WTC11 (cell line): ENCODE measurements at regions not wholly inside any gene's neighbourhood (a gene's known extent, or its start where the extent isn't known, plus 50 kb on each side); places are given as distances from the start of the nearest gene placed in this dataset.

Experiments used
- ATAC-seq: fragments of 200-7000 bp; cut with Tn5 transposase; 2 replicates; pipeline ENCODE4 v1.10.0; 2021; ENCODE audit warnings: mild to moderate bottlenecking, moderate library complexity
- CTCF ChIA-PET: fragments of 300-600 bp; sonication (Branson Sonifier 250); formaldehyde crosslinking; loops from one replicate; lab custom pipeline; 2021; ENCODE audit warnings: antibody characterized with exemption; lab: Charles Lee
- POLR2A ChIA-PET: fragments of 350-600 bp; sonication (Branson Sonifier 250); formaldehyde crosslinking; loops from one replicate; lab custom pipeline; 2021; ENCODE audit warnings: antibody characterized with exemption; lab: Charles Lee
- DNase-seq: peaks from one replicate; pipeline ENCODE4 v3.0.0; 2021; ENCODE audit warnings: low spot score
- H3K27ac Mint-ChIP-seq: 2 replicates; pipeline ENCODE4 v1.8.0; 2021; ENCODE audit warnings: mixed read lengths
- H3K27me3 Mint-ChIP-seq: 2 replicates; pipeline ENCODE4 v1.8.0; 2021; ENCODE audit warnings: low read depth, mild to moderate bottlenecking, moderate library complexity, mixed read lengths
- H3K36me3 Mint-ChIP-seq: 2 replicates; pipeline ENCODE4 v1.8.0; 2021; ENCODE audit warnings: mixed read lengths
- H3K4me1 Mint-ChIP-seq: 2 replicates; pipeline ENCODE4 v1.8.0; 2022; ENCODE audit warnings: mixed read lengths
- H3K4me3 Mint-ChIP-seq: 2 replicates; pipeline ENCODE4 v1.8.0; 2021; ENCODE audit warnings: mild to moderate bottlenecking, moderate library complexity, mixed read lengths
- H3K9me3 Mint-ChIP-seq: 2 replicates; pipeline ENCODE4 v1.8.0; 2021; ENCODE audit warnings: mixed read lengths
- ATF1 ChIP-seq: sonication (generic); formaldehyde crosslinking; IDR thresholded peaks from 2 replicates; pipeline ENCODE4 v1.8.1; 2023; ENCODE audit warnings: mild to moderate bottlenecking, moderate library complexity, missing genetic modification reagents
- ATF6 ChIP-seq: sonication (generic); formaldehyde crosslinking; IDR thresholded peaks from 2 replicates; pipeline ENCODE4 v1.8.1; 2023; ENCODE audit warnings: mild to moderate bottlenecking, missing genetic modification reagents
- CBFB ChIP-seq: sonication (generic); formaldehyde crosslinking; IDR thresholded peaks from 2 replicates; pipeline ENCODE4 v1.8.1; 2022; ENCODE audit warnings: mild to moderate bottlenecking, low read depth, missing genetic modification reagents
- ERG ChIP-seq: fragments of 250-450 bp; sonication (Bioruptor Pico); IDR thresholded peaks from 2 replicates; pipeline ENCODE4 v1.8.0; 2021; ENCODE audit warnings: mild to moderate bottlenecking
- ESRRA ChIP-seq: sonication (generic); formaldehyde crosslinking; IDR thresholded peaks from 2 replicates; pipeline ENCODE4 v1.8.1; 2022; ENCODE audit warnings: mild to moderate bottlenecking, missing genetic modification reagents, borderline replicate concordance
- ETV6 ChIP-seq: sonication (generic); formaldehyde crosslinking; IDR thresholded peaks from 2 replicates; pipeline ENCODE4 v1.8.1; 2022; ENCODE audit warnings: mild to moderate bottlenecking, missing genetic modification reagents
- FOXP1 ChIP-seq: sonication (generic); formaldehyde crosslinking; IDR thresholded peaks from 2 replicates; pipeline ENCODE4 v1.8.0; 2022; ENCODE audit warnings: missing genetic modification reagents, mild to moderate bottlenecking, moderate library complexity, borderline replicate concordance
- GRHL2 ChIP-seq: fragments of 250-450 bp; sonication (Bioruptor Pico); IDR thresholded peaks from 2 replicates; pipeline ENCODE4 v1.8.0; 2022; ENCODE audit warnings: mild to moderate bottlenecking, moderate library complexity; ENCODE audit not compliant: insufficient replicate concordance, severe bottlenecking
- IRF2 ChIP-seq: sonication (generic); formaldehyde crosslinking; IDR thresholded peaks from 2 replicates; pipeline ENCODE4 v1.8.0; 2022; ENCODE audit warnings: low read depth, missing genetic modification reagents, borderline replicate concordance
- JUN ChIP-seq: sonication (generic); formaldehyde crosslinking; IDR thresholded peaks from 2 replicates; pipeline ENCODE4 v1.8.0; 2023; ENCODE audit warnings: mild to moderate bottlenecking, missing genetic modification reagents
- KAT7 ChIP-seq: sonication (generic); formaldehyde crosslinking; IDR thresholded peaks from 2 replicates; pipeline ENCODE4 v1.8.1; 2023; ENCODE audit warnings: missing genetic modification reagents, mild to moderate bottlenecking, borderline replicate concordance
- MAX ChIP-seq: sonication (generic); formaldehyde crosslinking; IDR thresholded peaks from 2 replicates; pipeline ENCODE4 v1.8.0; 2022; ENCODE audit warnings: mild to moderate bottlenecking, missing genetic modification reagents
- MXD4 ChIP-seq: fragments of 250-450 bp; sonication (Bioruptor Pico); IDR thresholded peaks from 2 replicates; pipeline ENCODE4 v1.8.0; 2021; ENCODE audit warnings: mild to moderate bottlenecking, moderate library complexity, borderline replicate concordance
- NFYB ChIP-seq: sonication (generic); formaldehyde crosslinking; conservative IDR thresholded peaks from 2 replicates; pipeline ENCODE4 v1.8.0; 2022; ENCODE audit warnings: low read depth, missing genetic modification reagents
- NR3C1 ChIP-seq: sonication (generic); formaldehyde crosslinking; conservative IDR thresholded peaks from 2 replicates; pipeline ENCODE4 v1.8.1; 2023; ENCODE audit warnings: low read depth, mild to moderate bottlenecking, missing genetic modification reagents
- OVOL2 ChIP-seq: fragments of 250-450 bp; sonication (Bioruptor Pico); IDR thresholded peaks from 2 replicates; pipeline ENCODE4 v1.9.0; 2021; ENCODE audit warnings: mild to moderate bottlenecking, borderline replicate concordance
- PREB ChIP-seq: sonication (generic); formaldehyde crosslinking; IDR thresholded peaks from 2 replicates; pipeline ENCODE4 v1.8.1; 2022; ENCODE audit warnings: mild to moderate bottlenecking, missing genetic modification reagents, moderate library complexity, borderline replicate concordance
- PRRX2 ChIP-seq: fragments of 250-450 bp; sonication (Bioruptor Pico); IDR thresholded peaks from 2 replicates; pipeline ENCODE4 v1.8.0; 2021; ENCODE audit warnings: mild to moderate bottlenecking
- SMAD4 ChIP-seq: sonication (generic); formaldehyde crosslinking; IDR thresholded peaks from 2 replicates; pipeline ENCODE4 v1.8.0; 2022; ENCODE audit warnings: mild to moderate bottlenecking, missing genetic modification reagents
- SP1 ChIP-seq: sonication (generic); formaldehyde crosslinking; conservative IDR thresholded peaks from 2 replicates; pipeline ENCODE4 v1.8.1; 2022; ENCODE audit warnings: missing genetic modification reagents
- TEAD1 ChIP-seq: sonication (generic); formaldehyde crosslinking; IDR thresholded peaks from 2 replicates; pipeline ENCODE4 v1.8.0; 2022; ENCODE audit warnings: mild to moderate bottlenecking, missing genetic modification reagents
- ZBTB43 ChIP-seq: sonication (generic); formaldehyde crosslinking; IDR thresholded peaks from 2 replicates; pipeline ENCODE4 v1.8.1; 2023; ENCODE audit warnings: mild to moderate bottlenecking, missing genetic modification reagents
- ZSCAN18 ChIP-seq: fragments of 250-450 bp; sonication (Bioruptor Pico); IDR thresholded peaks from 2 replicates; pipeline ENCODE4 v2.1.2; 2022; ENCODE audit warnings: mild to moderate bottlenecking, moderate library complexity
- TF ChIP-seq, protein P1 (sequence below): sonication (generic); formaldehyde crosslinking; IDR thresholded peaks from 2 replicates; pipeline ENCODE4 v1.8.1; 2023; ENCODE audit warnings: mild to moderate bottlenecking, missing genetic modification reagents, moderate library complexity

DNA sequence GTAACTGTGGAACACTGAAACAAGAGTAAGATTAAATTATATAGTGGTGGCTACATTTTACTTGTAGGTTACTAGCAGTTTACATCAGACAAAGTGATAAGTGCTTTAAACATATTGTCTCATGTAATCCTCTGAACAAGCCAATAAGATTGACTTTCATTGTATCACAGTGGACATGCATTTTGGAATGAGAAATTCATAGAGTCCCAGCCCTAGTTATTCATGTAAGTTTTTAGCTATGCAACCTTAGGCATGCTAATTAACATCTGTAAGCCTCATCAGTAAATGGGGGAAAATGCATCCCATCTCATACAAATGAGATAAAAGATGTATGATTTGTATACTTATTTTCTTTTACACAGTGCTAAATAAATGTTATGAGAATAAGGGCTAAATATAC, 1038.1 kb upstream of the ADGRL4 start:
- ATAC-seq = no peak
- no peaks in the 10 kb centered on the region for H3K9me3 Mint-ChIP-seq
- no peak for TF ChIP-seq MAX
- no peak for TF ChIP-seq SP1 (CRISPR knock-in tag)
- no peak for TF ChIP-seq ERG (CRISPR knock-in tag)
- TF ChIP-seq FOXP1 = no peak
- TF ChIP-seq TEAD1 (CRISPR knock-in tag) = no peak
- TF ChIP-seq ZBTB43 (CRISPR knock-in tag) = no peak
- no peak for TF ChIP-seq PREB (CRISPR knock-in tag)
- no peak for TF ChIP-seq CBFB
- no peak for TF ChIP-seq SMAD4
- no peak for TF ChIP-seq ETV6
- TF ChIP-seq MXD4 (CRISPR knock-in tag) = no peak
- no peak for TF ChIP-seq OVOL2
- no peak for TF ChIP-seq IRF2 (CRISPR knock-in tag)
- TF ChIP-seq, all 79 proteins: peak for 0
- Mint-ChIP-seq H3K27me3 (no peaks in the 10 kb centered on the region), H3K36me3 (no peaks in the 10 kb centered on the region), H3K4me3 (no peak overlapping the region), H3K27ac (no peak overlapping the region), H3K4me1 (no peaks in the 10 kb centered on the region)
- no peak for DNase-seq
- CTCF ChIA-PET = no interaction called here
- POLR2A ChIA-PET = no interaction called here

DNA sequence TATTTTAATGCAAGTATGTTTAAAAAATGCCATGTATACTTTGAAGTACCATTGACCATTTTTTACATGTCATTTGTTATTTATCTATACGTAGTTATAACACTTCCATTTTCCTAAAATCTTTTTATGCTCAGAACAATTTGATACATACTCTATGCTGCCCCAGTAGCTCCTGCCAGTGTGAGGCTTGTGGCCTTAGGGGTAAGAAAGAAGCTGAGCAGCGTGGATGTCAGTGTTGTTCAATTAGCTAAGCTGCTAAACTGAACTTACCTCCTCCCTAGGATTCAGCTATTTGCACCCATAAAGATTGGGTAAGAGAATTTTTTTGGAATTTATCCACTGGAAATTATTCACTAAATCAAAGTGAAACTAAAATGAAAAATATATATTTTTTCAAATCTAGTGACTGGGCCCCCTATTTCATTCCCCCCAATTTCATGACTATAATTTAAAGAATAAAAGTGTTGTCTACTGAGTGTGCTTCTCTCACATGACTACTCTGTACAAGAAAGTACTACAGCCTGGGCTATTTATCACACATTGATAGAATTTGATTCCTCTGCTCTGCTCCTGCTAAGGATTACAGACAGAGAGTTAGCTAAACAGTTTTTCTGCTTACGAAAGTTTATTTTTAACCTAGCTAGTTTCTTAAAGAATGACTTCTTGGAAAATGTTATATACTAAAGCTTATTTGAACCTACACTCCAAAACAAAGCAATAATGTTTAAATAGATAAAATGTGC, 1030.3 kb upstream of the ADGRL4 start:
- CTCF ChIA-PET = no interaction called here

GRCh38 chr1:80023358-80023757, 1016.8 kb upstream of the ADGRL4 start:
- ChIA-PET POLR2A (no interaction called here), CTCF (no interaction called here)
- no peak for ATAC-seq
- no peaks in the 10 kb centered on the region for H3K4me1 Mint-ChIP-seq
- DNase-seq = no peak
- H3K9me3 Mint-ChIP-seq = no peaks in the 10 kb centered on the region
- H3K36me3 Mint-ChIP-seq = no peaks in the 10 kb centered on the region
- no peaks in the 10 kb centered on the region for H3K27me3 Mint-ChIP-seq
- H3K27ac Mint-ChIP-seq = no peak overlapping the region
- H3K4me3 Mint-ChIP-seq = no peak overlapping the region
- TF ChIP-seq ATF1 (CRISPR knock-in tag) = no peak
- no peak for TF ChIP-seq PRRX2 (CRISPR knock-in tag)
- TF ChIP-seq ETV6 = no peak
- no peak for TF ChIP-seq ZSCAN18 (CRISPR knock-in tag)
- TF ChIP-seq ATF6 (CRISPR knock-in tag) = no peak
- TF ChIP-seq GRHL2 (CRISPR knock-in tag) = no peak
- TF ChIP-seq JUN = no peak
- no peak for TF ChIP-seq SP1 (CRISPR knock-in tag)
- TF ChIP-seq, protein P1, sequence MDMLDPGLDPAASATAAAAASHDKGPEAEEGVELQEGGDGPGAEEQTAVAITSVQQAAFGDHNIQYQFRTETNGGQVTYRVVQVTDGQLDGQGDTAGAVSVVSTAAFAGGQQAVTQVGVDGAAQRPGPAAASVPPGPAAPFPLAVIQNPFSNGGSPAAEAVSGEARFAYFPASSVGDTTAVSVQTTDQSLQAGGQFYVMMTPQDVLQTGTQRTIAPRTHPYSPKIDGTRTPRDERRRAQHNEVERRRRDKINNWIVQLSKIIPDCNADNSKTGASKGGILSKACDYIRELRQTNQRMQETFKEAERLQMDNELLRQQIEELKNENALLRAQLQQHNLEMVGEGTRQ (CRISPR knock-in tag) = no peak
- TF ChIP-seq NR3C1 (CRISPR knock-in tag) = no peak

More for the DNA sequence above, 1030.3 kb upstream of the ADGRL4 start:
- no peaks in the 10 kb centered on the region for H3K36me3 Mint-ChIP-seq
- no peak for ATAC-seq
- no peaks in the 10 kb centered on the region for H3K4me1 Mint-ChIP-seq
- POLR2A ChIA-PET = interaction anchor here (0.8 kb wide), 1 partner anchor 9 kb away, joined by 3 read pairs; no protein-coding TSS in a partner anchor
- no peak overlapping the region for H3K4me3 Mint-ChIP-seq
- H3K27me3 Mint-ChIP-seq = no peaks in the 10 kb centered on the region
- no peak overlapping the region for H3K27ac Mint-ChIP-seq
- DNase-seq = no peak
- 0 out of 2 replicates have a peak, but pooled peaks cover 3% of the 10 kb centered on the region for H3K9me3 Mint-ChIP-seq
- TF ChIP-seq NFYB (CRISPR knock-in tag) = no peak
- TF ChIP-seq KAT7 (CRISPR knock-in tag) = no peak
- TF ChIP-seq ESRRA (CRISPR knock-in tag) = no peak
